ENCODE measurements at regions not wholly inside any gene's neighbourhood (a gene's known extent, or its start where the extent isn't known, plus 50 kb on each side); places are given as distances from the start of the nearest gene placed in this dataset.

DNA sequence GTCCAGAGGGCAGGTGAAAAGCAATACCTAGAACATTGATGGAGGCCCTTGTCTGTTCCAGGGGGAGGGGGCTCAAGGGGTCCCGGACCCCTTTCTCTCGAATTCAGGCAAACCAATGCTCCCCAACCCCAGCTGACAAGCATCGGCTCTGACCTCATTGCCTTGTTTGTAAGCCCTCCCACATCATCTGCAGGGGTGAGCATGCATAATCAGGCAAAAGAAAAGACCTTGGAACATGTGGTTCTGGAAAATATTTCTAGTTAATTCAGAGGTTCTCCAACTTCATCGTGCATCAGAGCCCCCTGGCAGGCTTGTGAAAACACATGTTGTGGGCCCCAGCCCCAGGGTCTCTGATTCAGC is 231.3 kb downstream of the TOMM20 start:
- ChIA-PET CTCF (ENCODE audit: low intra/inter-chr PET ratio, low total read pairs) (no interaction called here), POLR2A (no interaction called here)
- H3K4me3 ChIP-seq (replicated peaks in 1 of 3; ENCODE audit: insufficient read depth in 1 of 3, low read depth in 2 of 3, low read length in 3 of 3), result no peak overlapping the region
- no peak overlapping the region for H3K9ac ChIP-seq (ENCODE audit: insufficient read depth, low read depth, low read length)
- no peak for FAIRE-seq
- no peak overlapping the region for H3K27ac ChIP-seq (ENCODE audit: extremely low read length, insufficient read depth, low read length)
- no peak overlapping the region for H3K4me2 ChIP-seq (ENCODE audit: low read depth, low read length)
- H3K4me1 ChIP-seq (ENCODE audit: insufficient read depth, low read length), result peaks cover 52% of the 10 kb centered on the region
- ATAC-seq, result no peak
- WGBS (ENCODE audit: low lambda C conversion rate), result 47% methylated on average over 3 of the region's 4 CpGs
- no peak overlapping the region for H2AFZ ChIP-seq (ENCODE audit: low read length)
- BruUV-seq (replicated peaks), result no TSS peak
- H3K79me2 ChIP-seq (ENCODE audit: insufficient read depth, low read length), result no peaks in the 10 kb centered on the region
- TF ChIP-seq FOSL2 (CRISPR knock-in tag; IDR thresholded peaks at IDR 0.05) (no peak), DPF2 (CRISPR knock-in tag; IDR thresholded peaks at IDR 0.05; ENCODE audit: borderline replicate concordance, low read depth) (no peak), NFYC (CRISPR knock-in tag; IDR thresholded peaks at IDR 0.05) (no peak), TBL1XR1 (IDR thresholded peaks at IDR 0.05; ENCODE audit: borderline replicate concordance, low read length, partially characterized antibody) (no peak), RORA (CRISPR knock-in tag; IDR thresholded peaks at IDR 0.05) (no peak), MYNN (CRISPR knock-in tag; IDR thresholded peaks at IDR 0.05; ENCODE audit: low read depth) (no peak)
- TF ChIP-seq, protein P1, sequence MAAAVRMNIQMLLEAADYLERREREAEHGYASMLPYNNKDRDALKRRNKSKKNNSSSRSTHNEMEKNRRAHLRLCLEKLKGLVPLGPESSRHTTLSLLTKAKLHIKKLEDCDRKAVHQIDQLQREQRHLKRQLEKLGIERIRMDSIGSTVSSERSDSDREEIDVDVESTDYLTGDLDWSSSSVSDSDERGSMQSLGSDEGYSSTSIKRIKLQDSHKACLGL (CRISPR knock-in tag; IDR thresholded peaks at IDR 0.05), result no peak
- TF ChIP-seq, protein P2, sequence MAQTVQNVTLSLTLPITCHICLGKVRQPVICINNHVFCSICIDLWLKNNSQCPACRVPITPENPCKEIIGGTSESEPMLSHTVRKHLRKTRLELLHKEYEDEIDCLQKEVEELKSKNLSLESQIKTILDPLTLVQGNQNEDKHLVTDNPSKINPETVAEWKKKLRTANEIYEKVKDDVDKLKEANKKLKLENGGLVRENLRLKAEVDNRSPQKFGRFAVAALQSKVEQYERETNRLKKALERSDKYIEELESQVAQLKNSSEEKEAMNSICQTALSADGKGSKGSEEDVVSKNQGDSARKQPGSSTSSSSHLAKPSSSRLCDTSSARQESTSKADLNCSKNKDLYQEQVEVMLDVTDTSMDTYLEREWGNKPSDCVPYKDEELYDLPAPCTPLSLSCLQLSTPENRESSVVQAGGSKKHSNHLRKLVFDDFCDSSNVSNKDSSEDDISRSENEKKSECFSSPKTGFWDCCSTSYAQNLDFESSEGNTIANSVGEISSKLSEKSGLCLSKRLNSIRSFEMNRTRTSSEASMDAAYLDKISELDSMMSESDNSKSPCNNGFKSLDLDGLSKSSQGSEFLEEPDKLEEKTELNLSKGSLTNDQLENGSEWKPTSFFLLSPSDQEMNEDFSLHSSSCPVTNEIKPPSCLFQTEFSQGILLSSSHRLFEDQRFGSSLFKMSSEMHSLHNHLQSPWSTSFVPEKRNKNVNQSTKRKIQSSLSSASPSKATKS (CRISPR knock-in tag; IDR thresholded peaks at IDR 0.05), result no peak
- TF ChIP-seq, protein P3, sequence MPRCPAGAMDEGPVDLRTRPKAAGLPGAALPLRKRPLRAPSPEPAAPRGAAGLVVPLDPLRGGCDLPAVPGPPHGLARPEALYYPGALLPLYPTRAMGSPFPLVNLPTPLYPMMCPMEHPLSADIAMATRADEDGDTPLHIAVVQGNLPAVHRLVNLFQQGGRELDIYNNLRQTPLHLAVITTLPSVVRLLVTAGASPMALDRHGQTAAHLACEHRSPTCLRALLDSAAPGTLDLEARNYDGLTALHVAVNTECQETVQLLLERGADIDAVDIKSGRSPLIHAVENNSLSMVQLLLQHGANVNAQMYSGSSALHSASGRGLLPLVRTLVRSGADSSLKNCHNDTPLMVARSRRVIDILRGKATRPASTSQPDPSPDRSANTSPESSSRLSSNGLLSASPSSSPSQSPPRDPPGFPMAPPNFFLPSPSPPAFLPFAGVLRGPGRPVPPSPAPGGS (CRISPR knock-in tag; IDR thresholded peaks at IDR 0.05), result no peak
- TF ChIP-seq, protein P4, sequence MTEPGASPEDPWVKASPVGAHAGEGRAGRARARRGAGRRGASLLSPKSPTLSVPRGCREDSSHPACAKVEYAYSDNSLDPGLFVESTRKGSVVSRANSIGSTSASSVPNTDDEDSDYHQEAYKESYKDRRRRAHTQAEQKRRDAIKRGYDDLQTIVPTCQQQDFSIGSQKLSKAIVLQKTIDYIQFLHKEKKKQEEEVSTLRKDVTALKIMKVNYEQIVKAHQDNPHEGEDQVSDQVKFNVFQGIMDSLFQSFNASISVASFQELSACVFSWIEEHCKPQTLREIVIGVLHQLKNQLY (CRISPR knock-in tag; IDR thresholded peaks at IDR 0.05), result no peak
- no peaks in the 10 kb centered on the region for H4K20me1 ChIP-seq (ENCODE audit: insufficient read depth, low read length)
- in situ Hi-C loops (cut with HindIII; ENCODE audit: extremely low pct_ligation_motif_present, low pct_unique_long_range_greater_than_20kb) (loop anchor here (10.0 kb wide), 1 partner anchor 187 kb away; no protein-coding TSS in a partner anchor), intact Hi-C loops (cut with micrococcal nuclease; ENCODE audit: unreplicated experiment) (no loop called here)
- H3K9me3 ChIP-seq (ENCODE audit: low read length), result no peaks in the 10 kb centered on the region
- no peaks in the 10 kb centered on the region for H3K36me3 ChIP-seq (replicated peaks in 1 of 2; ENCODE audit: control insufficient read depth in 1 of 2, insufficient read depth in 2 of 2, low read length in 2 of 2)
- no peak for DNase-seq (ENCODE audit: low spot score)
- H3K27me3 ChIP-seq (ENCODE audit: control insufficient read depth in 1 of 2, insufficient read depth in 2 of 2, low read length in 2 of 2), result no peaks in the 10 kb centered on the region
